ENCODE measurements at regions not wholly inside any gene's neighbourhood (a gene's known extent, or its start where the extent isn't known, plus 50 kb on each side); places are given as distances from the start of the nearest gene placed in this dataset.

DNA sequence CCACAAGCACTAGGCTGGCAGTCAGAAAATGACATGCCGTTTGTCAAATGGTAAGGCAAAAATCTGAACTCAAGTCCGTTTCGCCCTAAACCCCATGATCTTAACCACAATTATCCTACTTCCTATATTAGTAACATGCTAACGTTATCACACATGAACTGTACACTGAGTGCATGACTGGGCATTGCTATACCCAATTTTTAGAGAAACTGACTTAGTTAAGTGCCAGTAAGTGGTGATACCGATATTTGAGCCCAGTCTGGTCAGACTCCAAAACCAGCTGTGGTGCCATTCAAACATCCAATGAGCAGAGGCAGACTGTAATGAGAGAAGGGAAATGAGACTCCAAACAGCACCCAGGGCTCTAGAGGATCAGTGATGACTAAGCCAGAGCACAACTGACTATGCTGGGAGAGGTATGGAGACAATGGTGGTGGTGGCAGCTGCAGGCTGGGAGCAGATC lies 311.7 kb upstream of the PKDCC start:
- 61 to 72% methylated on average over 5 of the region's 5 CpGs for WGBS, 2 donors
- H3K4me3 ChIP-seq (ENCODE audit: low read depth, poor library complexity, severe bottlenecking) = no peak overlapping the region
- no peak for DNase-seq (ENCODE audit: low spot score in 2 of 2)
- TF ChIP-seq, protein P1, sequence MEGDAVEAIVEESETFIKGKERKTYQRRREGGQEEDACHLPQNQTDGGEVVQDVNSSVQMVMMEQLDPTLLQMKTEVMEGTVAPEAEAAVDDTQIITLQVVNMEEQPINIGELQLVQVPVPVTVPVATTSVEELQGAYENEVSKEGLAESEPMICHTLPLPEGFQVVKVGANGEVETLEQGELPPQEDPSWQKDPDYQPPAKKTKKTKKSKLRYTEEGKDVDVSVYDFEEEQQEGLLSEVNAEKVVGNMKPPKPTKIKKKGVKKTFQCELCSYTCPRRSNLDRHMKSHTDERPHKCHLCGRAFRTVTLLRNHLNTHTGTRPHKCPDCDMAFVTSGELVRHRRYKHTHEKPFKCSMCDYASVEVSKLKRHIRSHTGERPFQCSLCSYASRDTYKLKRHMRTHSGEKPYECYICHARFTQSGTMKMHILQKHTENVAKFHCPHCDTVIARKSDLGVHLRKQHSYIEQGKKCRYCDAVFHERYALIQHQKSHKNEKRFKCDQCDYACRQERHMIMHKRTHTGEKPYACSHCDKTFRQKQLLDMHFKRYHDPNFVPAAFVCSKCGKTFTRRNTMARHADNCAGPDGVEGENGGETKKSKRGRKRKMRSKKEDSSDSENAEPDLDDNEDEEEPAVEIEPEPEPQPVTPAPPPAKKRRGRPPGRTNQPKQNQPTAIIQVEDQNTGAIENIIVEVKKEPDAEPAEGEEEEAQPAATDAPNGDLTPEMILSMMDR (IDR thresholded peaks at IDR 0.05) = no peak
- no peak for TF ChIP-seq POLR2A (IDR thresholded peaks at IDR 0.05)
- intact Hi-C loops (cut with DNase I; ENCODE audit: low total_unique reads) = no loop called here

DNA sequence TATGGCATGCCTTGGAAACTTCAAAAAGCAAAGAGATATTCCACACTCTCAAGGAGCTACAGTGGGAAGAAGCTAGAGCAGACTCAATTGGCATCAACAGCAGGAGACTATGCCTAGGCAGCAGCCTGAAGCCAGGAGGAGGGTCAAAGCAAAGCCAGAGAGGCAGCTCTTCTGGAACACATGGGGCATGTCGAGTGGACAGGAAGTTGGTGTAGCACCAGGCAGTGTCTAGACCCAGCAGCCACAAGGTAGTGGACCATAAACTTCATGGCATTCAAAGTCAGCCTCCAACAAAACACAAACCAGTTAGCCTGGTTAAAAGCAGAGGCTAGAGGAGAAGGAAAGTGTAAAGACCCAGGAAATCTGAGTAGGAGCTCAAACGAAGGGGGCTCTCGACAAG lies 311.2 kb upstream of the PKDCC start:
- no peak for DNase-seq (ENCODE audit: low spot score in 2 of 2)
- WGBS, 2 donors = 58 to 66% methylated on average over 3 of the region's 3 CpGs
- intact Hi-C loops (cut with DNase I; ENCODE audit: low total_unique reads) = no loop called here
- TF ChIP-seq, protein P1 (IDR thresholded peaks at IDR 0.05) = no peak
- TF ChIP-seq POLR2A (IDR thresholded peaks at IDR 0.05) = no peak
- no peak overlapping the region for H3K4me3 ChIP-seq (ENCODE audit: low read depth, poor library complexity, severe bottlenecking)

DNA sequence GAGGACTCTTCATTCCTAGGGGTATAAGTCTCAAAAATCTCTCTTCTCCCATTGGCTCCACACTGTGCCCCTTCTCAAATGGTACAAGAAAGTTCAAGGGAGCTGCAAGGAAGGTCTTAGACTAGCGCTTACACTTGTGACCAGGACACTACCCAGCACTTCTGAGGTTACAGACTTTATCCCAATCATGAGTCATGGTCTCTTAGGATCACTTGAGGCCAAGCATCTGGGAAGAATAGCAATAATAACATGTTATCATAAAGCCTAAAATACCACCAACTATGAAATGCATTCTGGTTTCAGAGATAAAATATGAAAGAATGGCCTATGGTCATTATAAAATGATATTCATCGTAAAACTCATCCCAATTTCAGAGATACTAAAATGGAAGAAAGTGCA lies 309.9 kb upstream of the PKDCC start:
- H3K4me3 ChIP-seq (ENCODE audit: low read depth, poor library complexity, severe bottlenecking) = no peak overlapping the region
- no peak for TF ChIP-seq POLR2A (IDR thresholded peaks at IDR 0.05)
- TF ChIP-seq, protein P1 (IDR thresholded peaks at IDR 0.05) = no peak
- WGBS, 2 donors = 53 to 55% methylated on average over 2 of the region's 2 CpGs
- intact Hi-C loops (cut with DNase I; ENCODE audit: low total_unique reads) = no loop called here
- DNase-seq (ENCODE audit: low spot score in 2 of 2) = no peak

DNA sequence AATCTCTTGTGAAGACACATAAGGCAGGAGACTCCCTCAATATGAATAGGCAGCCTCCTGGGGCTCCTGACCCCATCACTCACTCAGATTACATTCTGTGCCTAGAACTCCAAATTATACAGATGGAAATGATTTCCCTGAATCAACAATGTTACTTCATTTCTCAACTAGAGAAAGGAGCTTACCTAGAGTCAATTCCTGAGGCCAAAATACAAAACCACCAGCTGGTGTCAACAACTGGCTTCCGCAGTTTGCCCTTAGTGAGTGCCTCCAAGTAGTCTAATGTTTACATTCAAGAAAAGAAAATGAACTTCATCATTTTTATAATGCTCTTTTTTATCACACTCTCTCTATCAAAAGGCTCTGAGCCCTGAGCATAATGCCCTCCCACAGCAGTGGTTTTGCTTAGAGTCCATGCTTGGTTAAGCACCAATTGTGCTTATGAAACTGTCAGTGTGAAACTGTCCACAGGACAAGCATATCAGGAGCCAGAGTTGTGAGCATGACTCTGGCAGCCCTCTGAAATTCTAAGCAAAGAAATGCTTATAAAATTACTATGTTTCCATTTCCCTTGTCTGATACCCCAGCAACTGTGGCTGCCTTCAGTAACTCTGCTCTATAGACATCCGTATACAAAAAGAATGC lies 305.7 kb upstream of the PKDCC start:
- WGBS, 2 donors = 85 to 90% methylated on average over 2 of the region's 2 CpGs
- no peak overlapping the region for H3K4me3 ChIP-seq (ENCODE audit: low read depth, poor library complexity, severe bottlenecking)
- TF ChIP-seq, protein P1 (IDR thresholded peaks at IDR 0.05) = no peak
- no peak for TF ChIP-seq POLR2A (IDR thresholded peaks at IDR 0.05)
- intact Hi-C loops (cut with DNase I; ENCODE audit: low total_unique reads) = no loop called here
- no peak for DNase-seq (ENCODE audit: low spot score in 2 of 2)

DNA sequence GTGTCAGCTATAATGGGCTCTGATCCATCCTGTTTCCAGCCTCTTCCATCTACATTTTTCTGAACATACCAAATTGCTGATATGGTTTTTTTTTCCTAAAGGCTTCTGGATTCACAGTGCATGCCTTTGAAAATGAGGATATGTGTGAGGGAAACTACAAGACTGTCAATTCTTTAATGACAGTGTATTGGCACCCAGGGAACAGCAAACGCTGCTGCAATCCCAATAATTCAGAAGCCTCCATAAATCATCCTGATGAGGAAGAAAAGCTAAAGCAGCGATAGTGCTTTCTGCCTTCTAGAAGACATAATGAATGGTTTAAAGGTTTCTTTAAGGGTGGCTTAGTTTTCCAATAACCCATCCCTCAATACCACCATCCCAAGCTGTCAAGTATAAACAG lies 304.5 kb upstream of the PKDCC start:
- 33 to 36% methylated on average over 2 of the region's 2 CpGs for WGBS, 2 donors
- H3K4me3 ChIP-seq (ENCODE audit: low read depth, poor library complexity, severe bottlenecking) = no peak overlapping the region
- DNase-seq (ENCODE audit: low spot score in 2 of 2) = no peak
- intact Hi-C loops (cut with DNase I; ENCODE audit: low total_unique reads) = no loop called here
- TF ChIP-seq, protein P1 (IDR thresholded peaks at IDR 0.05) = no peak
- TF ChIP-seq POLR2A (IDR thresholded peaks at IDR 0.05) = no peak

DNA sequence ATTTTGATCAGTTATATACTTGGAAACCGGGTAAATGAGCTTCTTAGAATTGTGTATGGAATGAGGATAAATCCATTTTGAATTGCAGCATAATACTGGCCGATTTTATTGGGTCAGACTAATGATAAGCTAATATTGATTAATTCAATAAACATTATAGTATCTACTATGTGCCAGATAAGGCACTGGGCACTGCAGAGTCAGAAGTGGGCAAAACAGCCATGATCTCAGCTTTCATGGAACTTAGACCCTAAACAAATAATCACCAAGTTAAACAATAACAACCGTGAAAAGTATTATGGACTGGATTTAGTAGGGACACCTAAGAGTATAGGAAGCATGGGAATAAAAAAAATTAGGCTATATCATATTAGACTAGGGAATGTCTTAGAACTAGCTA lies 297.0 kb upstream of the PKDCC start:
- no peak for DNase-seq (ENCODE audit: low spot score in 2 of 2)
- no peak for TF ChIP-seq POLR2A (IDR thresholded peaks at IDR 0.05)
- TF ChIP-seq, protein P1 (IDR thresholded peaks at IDR 0.05) = no peak
- H3K4me3 ChIP-seq (ENCODE audit: low read depth, poor library complexity, severe bottlenecking) = no peak overlapping the region
- WGBS, 2 donors = 75 to 87% methylated on average over 3 of the region's 3 CpGs
- intact Hi-C loops (cut with DNase I; ENCODE audit: low total_unique reads) = no loop called here
